GM18907 (cell line): ENCODE measurements at regions not wholly inside any gene's neighbourhood (a gene's known extent, or its start where the extent isn't known, plus 50 kb on each side); places are given as distances from the start of the nearest gene placed in this dataset.

Experiments
- ATAC-seq: cut with Tn5 transposase; IDR thresholded peaks from one replicate; pipeline ENCODE4 v1.9.1; 2021; ENCODE audit warnings: mild to moderate bottlenecking, moderate library complexity; ENCODE audit not compliant: unreplicated experiment

DNA sequence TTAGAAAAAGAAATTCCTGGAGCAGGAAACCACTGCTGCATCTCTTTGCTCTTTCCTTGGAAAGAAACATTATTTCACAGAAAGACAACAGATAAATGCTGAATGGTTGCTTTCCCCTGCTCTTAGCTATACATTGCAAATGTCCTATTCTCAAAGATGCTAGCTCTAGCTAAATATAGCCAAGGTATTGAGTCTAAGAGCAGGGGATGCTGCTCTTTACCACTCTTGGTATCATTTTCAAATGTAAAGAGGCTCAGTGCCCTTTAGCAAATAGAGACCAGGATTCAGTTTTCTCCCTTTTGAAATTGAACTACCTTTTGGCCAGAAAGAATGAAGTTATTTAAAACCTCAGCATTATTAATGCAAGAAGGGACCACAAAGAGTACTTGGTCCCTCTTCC, 104.0 kb upstream of the FUT8 start:
- ATAC-seq = no peak

DNA sequence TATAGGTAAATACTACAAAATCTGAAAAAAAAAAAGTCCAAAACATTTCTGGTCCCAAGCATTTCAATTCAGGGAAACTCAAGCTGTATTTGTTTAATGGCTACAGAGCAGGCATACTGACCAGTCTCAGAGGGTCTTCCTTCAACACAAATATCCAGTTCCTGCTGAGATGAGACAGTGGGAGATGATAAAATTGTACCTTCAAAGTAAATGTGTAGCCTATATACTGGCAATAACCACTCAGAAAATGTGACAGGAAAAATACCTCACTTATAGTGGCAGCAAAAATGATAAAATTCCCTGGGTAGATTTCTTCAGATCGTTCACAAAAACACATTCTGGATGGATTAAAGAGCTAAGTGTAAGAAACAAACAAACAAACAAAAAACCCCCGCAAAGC, 102.0 kb upstream of the FUT8 start:
- no peak for ATAC-seq

GRCh38 chr14:65312859-65313258, 99.7 kb upstream of the FUT8 start:
- no peak for ATAC-seq

GRCh38 chr14:65318636-65319506, 93.7 kb upstream of the FUT8 start:
- ATAC-seq = peak; percentile 66

GRCh38 chr14:65320661-65321308, 91.7 kb upstream of the FUT8 start:
- ATAC-seq = peak; percentile 32

DNA sequence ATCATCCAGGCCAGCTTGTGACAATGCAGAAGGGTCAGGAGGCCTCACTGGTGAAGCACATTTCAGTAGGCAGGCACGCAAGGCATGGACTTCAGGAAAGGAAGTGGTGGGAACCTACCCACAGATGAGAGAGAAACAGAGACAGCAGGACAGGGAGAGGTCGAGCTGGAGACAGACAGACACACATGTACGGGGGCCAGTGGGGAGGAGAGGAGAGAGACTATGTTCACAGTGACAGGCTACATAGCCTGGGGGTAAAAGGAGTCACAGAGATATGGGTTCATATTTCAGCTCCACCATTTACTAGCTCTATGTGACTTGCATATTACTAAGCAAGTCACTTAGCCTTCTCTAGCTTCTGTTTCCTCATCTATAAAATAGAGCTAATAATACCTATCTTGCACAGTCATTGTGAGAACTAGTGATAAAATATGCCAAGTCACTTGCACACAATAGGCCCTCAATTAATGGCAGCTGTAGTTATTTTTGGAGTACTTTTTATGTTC, 91.1 kb upstream of the FUT8 start:
- peak; percentile 50 for ATAC-seq

DNA sequence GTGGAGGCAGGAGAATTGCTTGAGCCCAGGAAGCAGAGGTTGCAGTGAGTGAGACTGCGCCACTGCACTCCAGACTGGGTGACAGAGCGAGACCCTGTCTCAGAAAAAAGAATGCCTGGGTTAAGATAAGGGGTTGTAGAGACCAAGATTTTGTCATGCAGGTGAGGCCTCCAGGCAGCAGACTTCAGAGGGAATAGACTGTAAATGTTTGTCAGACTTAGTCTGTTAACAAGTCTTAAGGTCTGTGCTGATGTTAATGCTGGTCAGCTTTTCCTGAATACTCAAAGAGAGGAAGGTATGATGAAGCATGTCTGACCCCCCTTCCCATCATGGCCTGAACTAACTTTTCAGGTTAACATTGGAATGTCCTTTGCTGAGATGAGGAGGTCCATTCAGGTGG, 83.0 kb upstream of the FUT8 start:
- no peak for ATAC-seq

GRCh38 chr14:65329911-65330310, 82.6 kb upstream of the FUT8 start:
- ATAC-seq = peak; percentile 45

DNA sequence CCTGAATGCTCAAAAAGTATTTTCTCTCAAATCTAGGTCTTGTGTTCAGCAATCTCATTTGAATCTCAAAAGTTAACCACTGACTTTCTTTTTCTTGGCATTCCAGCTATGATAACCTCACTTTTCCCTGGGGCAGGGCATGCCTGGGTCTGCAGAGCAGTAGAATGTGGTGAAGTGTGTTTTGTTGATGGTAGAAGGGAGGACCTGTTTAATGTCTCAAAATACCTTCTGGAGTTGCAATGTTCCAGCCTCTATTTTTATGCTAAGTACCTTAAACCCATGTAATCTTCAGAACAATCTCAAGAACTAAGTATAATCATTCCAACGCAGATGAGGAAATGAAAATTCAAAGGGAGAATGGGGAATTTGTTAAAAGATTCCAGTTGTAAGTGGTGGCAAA, 82.1 kb upstream of the FUT8 start:
- no peak for ATAC-seq

- no peak for ATAC-seq
Observed at GRCh38 chr14:65331652-65332051, 80.9 kb upstream of the FUT8 start.

DNA sequence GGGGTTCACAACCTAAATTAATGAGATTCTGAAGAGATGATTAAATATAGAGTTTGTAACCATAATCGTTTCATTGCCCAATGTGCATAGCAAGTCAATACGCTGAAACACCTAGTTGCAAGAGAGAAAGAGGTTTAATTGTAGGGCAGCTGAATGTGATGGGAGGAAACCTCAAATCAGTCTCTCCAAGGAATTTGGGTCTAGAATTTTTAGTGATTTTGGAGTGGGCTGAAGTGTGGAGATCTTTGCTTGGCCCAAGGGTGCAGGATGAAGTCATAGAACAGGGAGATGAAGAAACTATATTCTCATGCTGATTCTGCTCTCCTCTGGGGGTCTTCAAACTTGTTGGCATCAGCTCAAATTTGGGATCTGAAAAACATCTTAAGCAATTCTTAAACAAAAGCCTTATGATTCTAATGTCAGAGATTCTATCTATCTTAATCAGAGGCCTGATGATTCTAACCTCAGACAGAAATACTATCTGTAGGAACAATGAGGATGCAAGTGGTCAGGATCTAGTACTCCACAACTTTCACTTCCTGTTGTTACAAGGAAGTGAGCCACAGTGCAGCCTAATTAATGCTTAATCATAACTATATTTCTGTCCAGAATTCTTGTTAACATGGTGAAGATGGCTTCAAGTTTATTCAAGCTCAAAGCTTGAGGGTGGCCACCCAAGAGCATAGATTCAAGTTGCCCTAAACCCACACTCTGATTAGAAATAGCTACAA, 80.2 kb upstream of the FUT8 start:
- ATAC-seq = no peak

- no peak for ATAC-seq
Observed at GRCh38 chr14:65333943-65334687, 78.4 kb upstream of the FUT8 start.

GRCh38 chr14:65334765-65335410, 77.6 kb upstream of the FUT8 start:
- ATAC-seq = no peak

DNA sequence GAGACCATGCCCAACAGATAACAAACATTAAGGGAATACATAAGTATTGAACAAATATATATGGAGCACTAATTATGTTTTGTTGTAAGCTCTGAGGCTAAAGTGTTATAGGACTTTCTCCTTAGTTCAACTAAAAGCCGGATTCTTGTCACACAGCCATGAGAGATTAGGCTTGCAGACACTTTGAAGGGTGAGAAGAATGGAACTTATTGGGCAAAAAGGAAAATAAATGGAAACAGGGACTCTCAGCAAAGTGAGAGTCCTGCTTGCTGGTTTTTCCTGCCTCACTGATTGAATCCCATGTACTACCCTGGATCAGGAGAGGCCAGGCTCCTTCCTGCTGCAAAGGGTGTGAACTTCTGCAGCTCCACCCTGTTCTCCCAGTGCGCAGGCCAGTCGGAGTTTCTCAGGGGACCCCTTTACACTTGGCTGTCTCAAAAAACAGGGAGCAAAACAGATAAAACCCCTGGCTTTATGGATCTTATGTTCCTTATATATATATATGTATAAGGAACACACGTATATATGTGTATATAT, 77.1 kb upstream of the FUT8 start:
- ATAC-seq = no peak

- ATAC-seq = peak; percentile 61
Observed at GRCh38 chr14:65336191-65336591, 76.3 kb upstream of the FUT8 start.

DNA sequence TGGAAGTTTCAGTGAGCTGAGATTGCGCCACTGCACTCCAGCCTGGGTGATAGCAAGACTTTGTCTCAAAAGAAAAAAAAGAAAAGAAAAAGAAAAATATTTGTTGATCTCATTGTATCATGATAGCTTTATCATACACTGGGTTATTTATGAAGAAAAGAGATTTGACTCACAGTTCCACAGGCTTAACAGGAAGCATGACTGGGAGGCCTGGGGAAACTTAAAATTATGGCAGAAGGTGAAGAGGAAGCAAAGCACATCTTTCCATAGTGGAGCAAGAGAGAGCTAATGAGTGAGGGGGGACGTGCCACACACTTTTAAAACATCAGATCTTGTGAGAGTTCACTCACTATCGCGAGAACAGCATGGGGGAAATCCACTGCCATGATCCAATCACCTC, 72.7 kb upstream of the FUT8 start:
- ATAC-seq = no peak

DNA sequence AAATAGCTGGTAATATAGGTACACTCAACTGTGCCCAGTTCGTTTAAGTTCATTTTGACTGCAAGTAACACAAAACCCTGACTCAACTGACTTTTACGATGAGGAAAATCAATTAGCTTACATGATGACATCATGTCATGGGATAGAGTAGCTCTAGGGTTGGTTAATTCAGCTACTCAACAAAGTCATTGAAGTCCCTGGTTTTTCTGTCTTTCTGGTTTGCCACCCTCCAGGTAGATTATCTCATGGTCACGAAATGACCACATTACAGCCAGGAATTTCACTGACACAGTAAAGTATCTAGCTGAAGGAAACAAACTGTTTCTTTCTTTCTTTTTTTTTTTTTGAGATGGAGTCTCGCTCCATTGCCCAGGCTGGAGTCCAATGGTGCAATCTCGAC, 68.5 kb upstream of the FUT8 start:
- no peak for ATAC-seq

DNA sequence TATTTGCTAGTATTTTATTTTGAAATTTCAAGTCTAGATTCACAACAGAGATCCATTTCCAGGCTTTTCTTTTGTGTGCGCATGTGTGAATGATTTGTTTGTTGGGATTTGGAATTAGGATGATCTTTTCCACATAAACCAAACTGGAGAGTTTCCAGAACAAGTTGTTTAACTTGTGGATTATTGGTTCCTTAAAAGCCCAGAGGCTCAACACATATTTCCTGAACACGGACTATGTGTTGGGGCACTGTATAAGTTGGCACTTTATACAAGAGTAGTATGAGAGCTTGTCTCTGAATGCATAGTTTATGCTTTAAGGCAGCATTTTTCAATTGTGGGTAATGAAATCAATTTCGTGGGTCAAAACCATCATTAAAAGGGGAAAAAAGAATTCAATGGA, 67.3 kb upstream of the FUT8 start:
- no peak for ATAC-seq

GRCh38 chr14:65346474-65346873, 66.1 kb upstream of the FUT8 start:
- ATAC-seq = no peak

DNA sequence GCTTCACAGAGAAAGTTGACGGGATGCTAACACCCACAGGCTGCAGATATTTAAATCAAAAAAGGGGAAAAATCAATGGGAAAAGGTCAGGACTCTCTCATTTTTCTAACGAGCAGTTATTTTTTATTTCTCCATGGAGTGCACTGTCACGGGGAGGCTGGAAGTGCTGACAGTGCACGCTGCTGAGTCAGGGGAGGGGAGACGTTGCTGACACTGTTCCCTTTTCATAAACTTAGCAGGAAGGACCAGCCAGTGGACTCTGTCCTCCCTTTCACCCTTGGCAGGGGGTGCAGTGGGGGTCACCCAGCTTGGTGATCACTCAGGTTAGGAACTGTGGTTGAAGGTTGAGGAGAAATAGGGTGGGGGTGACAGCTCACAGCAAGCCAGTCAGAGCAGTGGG, 65.6 kb upstream of the FUT8 start:
- ATAC-seq = no peak
